Spleen (tissue), 11 donors: ENCODE measurements at regions not wholly inside any gene's neighbourhood (a gene's known extent, or its start where the extent isn't known, plus 50 kb on each side); places are given as distances from the start of the nearest gene placed in this dataset.

Experiments
- DNase-seq: peaks from one replicate; pipeline ENCODE4 v3.0.0-alpha.2; 2020
- H3K27ac ChIP-seq, 8 donors: fragments of 200-600 bp; sonication (generic) in 7 of 8; 1 replicate in 4 of 8; 2 replicates in 4 of 8; pipeline versions ENCODE4 v1.5.0 to v1.8.0; 2016 to 2021; ENCODE audit warnings: inconsistent platforms in 4 of 8, mild to moderate bottlenecking in 4 of 8, moderate library complexity in 1 of 8
- H3K27me3 ChIP-seq, 7 donors: fragments of 200-600 bp; sonication (generic) in 6 of 7; replicated peaks in 1 of 7; 1 replicate in 4 of 7; 2 replicates in 3 of 7; pipeline versions ENCODE4 v1.5.0 to v1.8.0; 2016 to 2021; ENCODE audit warnings: inconsistent platforms in 3 of 7, mild to moderate bottlenecking in 1 of 7
- H3K36me3 ChIP-seq, 6 donors: fragments of 200-600 bp; sonication (generic) in 5 of 6; 1 replicate in 4 of 6; 2 replicates in 2 of 6; pipeline versions ENCODE4 v1.5.0 to v1.8.0; 2016 to 2021; ENCODE audit warnings: inconsistent platforms in 2 of 6
- H3K4me1 ChIP-seq, 6 donors: fragments of 200-600 bp; sonication (generic) in 5 of 6; 1 replicate in 3 of 6; 2 replicates in 3 of 6; pipeline versions ENCODE4 v1.5.0 to v1.8.0; 2016 to 2021; ENCODE audit warnings: inconsistent platforms in 3 of 6
- H3K4me3 ChIP-seq, 8 donors: fragments of 200-600 bp; sonication (generic) in 7 of 8; 1 replicate in 4 of 8; 2 replicates in 4 of 8; pipeline versions ENCODE4 v1.5.0 to v1.8.0; 2016 to 2021; ENCODE audit warnings: inconsistent platforms in 4 of 8, mild to moderate bottlenecking in 4 of 8, moderate library complexity in 2 of 8
- H3K9me3 ChIP-seq, 8 donors: fragments of 200-600 bp; sonication (generic) in 7 of 8; 1 replicate in 4 of 8; 2 replicates in 4 of 8; pipeline versions ENCODE4 v1.5.0 to v1.8.0; 2016 to 2021; ENCODE audit warnings: inconsistent platforms in 4 of 8
- POLR2A ChIP-seq, 3 donors: fragments of 450-650 bp; IDR thresholded peaks; one replicate each; pipeline ENCODE4 v1.5.1; 2017; ENCODE audit warnings: antibody characterized with exemption in 3 of 3, mild to moderate bottlenecking in 1 of 3
- POLR2AphosphoS5 ChIP-seq, 3 donors: sonication (generic); formaldehyde crosslinking; IDR thresholded peaks; one replicate each; pipeline ENCODE4 v1.5.1; 2017; ENCODE audit warnings: antibody characterized with exemption in 3 of 3
- WGBS, 5 donors: extraction: QIAGEN DNeasy Blood & Tissue Kit in 3 of 5; methylation state at CpG; one replicate each; pipeline versions ENCODE4 v1.1.5 to v1.1.7; 2013 to 2018; 5-methylcytosine and 5-hydroxymethylcytosine counted together
- intact Hi-C: fragments of 100-400 bp; cut with DNase I; formaldehyde crosslinking; loops from one replicate; pipeline ENCODE4 v1.15.0; 2023; ENCODE audit warnings: low total_unique reads
- TF ChIP-seq, protein P1 (sequence below), 11 experiments: fragments of 200-600 bp in 7 of 11; fragments of 450-650 bp in 4 of 11; sonication (generic) in 4 of 11; IDR thresholded peaks in 8 of 11; conservative IDR thresholded peaks in 3 of 11; 1 replicate in 7 of 11; 2 replicates in 4 of 11; pipeline versions ENCODE4 v1.4.0 to v1.8.0; 2016 to 2021; ENCODE audit warnings: antibody characterized with exemption in 11 of 11, inconsistent platforms in 4 of 11, mild to moderate bottlenecking in 1 of 11
- donor health status: healthy with polysubstance abuse.
- donor health status: DM: no; HTN: no; CAD: no; lungs with moderate emphysema.
- donor health status: DM: no; HTN: no; CAD: no.
- donor health status: Bipolar disorder and iron deficiency.
- donor health status: healthy.
- donor health status: DM: no; HTN: no; CAD: no.
- donor health status: DM: yes; HTN: yes; CAD: no.

DNA sequence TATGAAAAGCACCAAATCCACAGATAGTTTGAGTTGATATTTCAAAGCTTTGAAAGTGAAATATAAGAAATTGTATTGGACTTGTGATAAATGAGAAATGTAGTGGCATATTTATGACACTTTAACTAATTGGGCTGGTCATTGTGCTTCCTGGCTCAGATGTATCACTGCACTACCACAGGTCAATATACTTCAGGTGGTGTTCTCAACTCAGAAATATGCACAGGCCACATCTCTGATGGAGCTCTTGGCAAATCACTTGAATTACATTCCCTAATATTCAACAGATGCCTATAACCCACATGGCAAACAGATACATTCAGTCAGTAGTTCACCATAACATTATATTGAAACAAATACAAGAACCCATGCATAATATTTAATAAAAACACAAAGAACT, 209.6 kb downstream of the LYPLAL1 start:
- Histone ChIP-seq H3K27me3 (no peaks in the 10 kb centered on the region), H3K36me3 (no peaks in the 10 kb centered on the region), H3K4me3 (no peak overlapping the region), H3K9me3 (no peaks in the 10 kb centered on the region), H3K27ac (no peak overlapping the region), H3K4me1 (no peaks in the 10 kb centered on the region)
- TF ChIP-seq POLR2AphosphoS5 (IDR thresholded peaks at IDR 0.05), result no peak
- TF ChIP-seq, protein P1, sequence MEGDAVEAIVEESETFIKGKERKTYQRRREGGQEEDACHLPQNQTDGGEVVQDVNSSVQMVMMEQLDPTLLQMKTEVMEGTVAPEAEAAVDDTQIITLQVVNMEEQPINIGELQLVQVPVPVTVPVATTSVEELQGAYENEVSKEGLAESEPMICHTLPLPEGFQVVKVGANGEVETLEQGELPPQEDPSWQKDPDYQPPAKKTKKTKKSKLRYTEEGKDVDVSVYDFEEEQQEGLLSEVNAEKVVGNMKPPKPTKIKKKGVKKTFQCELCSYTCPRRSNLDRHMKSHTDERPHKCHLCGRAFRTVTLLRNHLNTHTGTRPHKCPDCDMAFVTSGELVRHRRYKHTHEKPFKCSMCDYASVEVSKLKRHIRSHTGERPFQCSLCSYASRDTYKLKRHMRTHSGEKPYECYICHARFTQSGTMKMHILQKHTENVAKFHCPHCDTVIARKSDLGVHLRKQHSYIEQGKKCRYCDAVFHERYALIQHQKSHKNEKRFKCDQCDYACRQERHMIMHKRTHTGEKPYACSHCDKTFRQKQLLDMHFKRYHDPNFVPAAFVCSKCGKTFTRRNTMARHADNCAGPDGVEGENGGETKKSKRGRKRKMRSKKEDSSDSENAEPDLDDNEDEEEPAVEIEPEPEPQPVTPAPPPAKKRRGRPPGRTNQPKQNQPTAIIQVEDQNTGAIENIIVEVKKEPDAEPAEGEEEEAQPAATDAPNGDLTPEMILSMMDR (IDR thresholded peaks at IDR 0.05 in 8 of 11, conservative IDR thresholded peaks at IDR 0.05 in 3 of 11), result no peak
- TF ChIP-seq POLR2A (IDR thresholded peaks at IDR 0.05), result no peak
- intact Hi-C loops, result no loop called here
- DNase-seq, result no peak

GRCh38 chr1:219381396-219381795, 207.7 kb downstream of the LYPLAL1 start:
- 92 to 97% (median 96%) methylated on average over 1 of the region's 1 CpG for WGBS, 5 donors
- no peaks in the 10 kb centered on the region for H3K4me1 ChIP-seq
- intact Hi-C loops, result no loop called here

DNA sequence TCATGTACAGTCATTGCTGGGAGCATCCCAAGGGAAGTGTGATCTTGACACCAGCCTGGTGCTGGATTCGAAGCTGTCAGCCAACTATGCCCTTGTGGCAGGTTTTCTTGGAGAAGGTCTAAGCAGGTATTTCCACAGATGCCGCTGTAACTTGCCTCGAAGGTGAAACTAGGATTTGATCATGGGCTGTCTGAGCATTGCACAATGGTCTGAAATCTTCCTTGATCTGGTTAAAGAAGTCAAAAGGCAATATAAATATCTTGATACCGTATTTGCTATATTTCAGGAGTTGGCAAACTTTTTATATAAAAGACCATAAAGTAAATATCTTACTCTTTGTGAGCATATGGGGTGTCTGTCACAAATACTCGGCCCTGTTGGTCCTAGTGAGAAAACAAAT, 206.8 kb downstream of the LYPLAL1 start:
- no peak for DNase-seq
- H3K27ac ChIP-seq, result no peak overlapping the region
- no peak for TF ChIP-seq POLR2AphosphoS5 (IDR thresholded peaks at IDR 0.05)
- no peak for TF ChIP-seq POLR2A (IDR thresholded peaks at IDR 0.05)
- TF ChIP-seq, protein P1 (IDR thresholded peaks at IDR 0.05 in 8 of 11, conservative IDR thresholded peaks at IDR 0.05 in 3 of 11), result no peak
- H3K4me1 ChIP-seq, result no peaks in the 10 kb centered on the region
- H3K9me3 ChIP-seq, result no peaks in the 10 kb centered on the region
- 68 to 88% (median 82%) methylated on average over 5 of the region's 5 CpGs for WGBS, 5 donors
- intact Hi-C loops, result no loop called here
- H3K4me3 ChIP-seq, result no peak overlapping the region
- H3K27me3 ChIP-seq, result no peaks in the 10 kb centered on the region
- H3K36me3 ChIP-seq, result no peaks in the 10 kb centered on the region

More at GRCh38 chr1:219381396-219381795, 207.7 kb downstream of the LYPLAL1 start:
- TF ChIP-seq POLR2A (IDR thresholded peaks at IDR 0.05) (no peak), POLR2AphosphoS5 (IDR thresholded peaks at IDR 0.05) (no peak)
- TF ChIP-seq, protein P1 (IDR thresholded peaks at IDR 0.05 in 8 of 11, conservative IDR thresholded peaks at IDR 0.05 in 3 of 11), result no peak
- Histone ChIP-seq H3K27me3 (no peaks in the 10 kb centered on the region), H3K4me3 (no peak overlapping the region), H3K36me3 (no peaks in the 10 kb centered on the region), H3K9me3 (no peaks in the 10 kb centered on the region), H3K27ac (no peak overlapping the region)
- DNase-seq, result no peak

- intact Hi-C loops, result no loop called here
- Histone ChIP-seq H3K27ac (no peak overlapping the region), H3K27me3 (no peaks in the 10 kb centered on the region), H3K4me3 (no peak overlapping the region), H3K36me3 (no peaks in the 10 kb centered on the region), H3K4me1 (no peaks in the 10 kb centered on the region), H3K9me3 (no peaks in the 10 kb centered on the region)
- TF ChIP-seq, protein P1 (IDR thresholded peaks at IDR 0.05 in 8 of 11, conservative IDR thresholded peaks at IDR 0.05 in 3 of 11), result no peak
- TF ChIP-seq POLR2A (IDR thresholded peaks at IDR 0.05) (no peak), POLR2AphosphoS5 (IDR thresholded peaks at IDR 0.05) (no peak)
- no peak for DNase-seq
- WGBS, 5 donors, result 60 to 79% (median 66%) methylated on average over 2 of the region's 2 CpGs
Observed at GRCh38 chr1:219379691-219380090, 206.0 kb downstream of the LYPLAL1 start.
